Psoas muscle (tissue), 7 donors: ENCODE measurements at regions not wholly inside any gene's neighbourhood (a gene's known extent, or its start where the extent isn't known, plus 50 kb on each side); places are given as distances from the start of the nearest gene placed in this dataset.

Experiments used
- ATAC-seq, 4 donors: fragments of 200-7000 bp; cut with Tn5 transposase; one replicate each; pipeline ENCODE4 v1.9.1; 2020; ENCODE audit warnings: moderate library complexity in 3 of 4, mild to moderate bottlenecking in 2 of 4
- DNase-seq, 2 donors: peaks; one replicate each; pipeline ENCODE4 v3.0.0-alpha.2; 2020
- H3K27ac ChIP-seq: fragments of 200-600 bp; one replicate; pipeline ENCODE4 v1.8.0; 2022
- H3K27me3 ChIP-seq, 3 donors: fragments of 200-600 bp in 1 of 3; one replicate each; pipeline versions ENCODE4 v1.6.1 to v1.8.0; 2013 to 2022; ENCODE audit warnings: low read length in 2 of 3, mild to moderate bottlenecking in 2 of 3, moderate library complexity in 1 of 3; ENCODE audit not compliant: insufficient read depth in 3 of 3
- H3K36me3 ChIP-seq, 2 donors: fragments of 200-600 bp in 1 of 2; one replicate each; pipeline versions ENCODE4 v1.6.1 to v1.8.0; 2013 to 2022; ENCODE audit warnings: low read depth in 1 of 2, mild to moderate bottlenecking in 1 of 2, moderate library complexity in 1 of 2; ENCODE audit not compliant: insufficient read depth in 1 of 2
- H3K4me1 ChIP-seq: fragments of 200-600 bp; one replicate; pipeline ENCODE4 v1.8.0; 2022
- H3K4me3 ChIP-seq: fragments of 200-600 bp; one replicate; pipeline ENCODE4 v1.8.0; 2022; ENCODE audit warnings: mild to moderate bottlenecking
- H3K9me3 ChIP-seq: fragments of 200-600 bp; one replicate; pipeline ENCODE4 v1.8.0; 2022
- CTCF ChIP-seq: fragments of 200-600 bp; IDR thresholded peaks from one replicate; pipeline ENCODE4 v1.8.0; 2022; ENCODE audit warnings: antibody characterized with exemption
- WGBS, 3 donors: extraction: QIAGEN DNeasy Blood & Tissue Kit; methylation state at CpG; one replicate each; pipeline versions ENCODE4 v1.1.6 to v1.1.7; 2013; 5-methylcytosine and 5-hydroxymethylcytosine counted together
- intact Hi-C, 2 donors: fragments of 100-400 bp; cut with DNase I; formaldehyde crosslinking; loops; one replicate each; pipeline versions ENCODE4 v1.11.0 to v1.14.2; 2022
- donor health status: healthy with polysubstance abuse.
- donor health status: DM: no; HTN: no; CAD: no; lungs with moderate emphysema.
- donor health status: Bipolar disorder and iron deficiency.
- donor health status: healthy.
- donor health status: DM: yes; HTN: yes; CAD: no.
- donor health status: DM: no; HTN: no; CAD: no.
- donor health status: DM: yes; HTN: yes; CAD: no.

DNA sequence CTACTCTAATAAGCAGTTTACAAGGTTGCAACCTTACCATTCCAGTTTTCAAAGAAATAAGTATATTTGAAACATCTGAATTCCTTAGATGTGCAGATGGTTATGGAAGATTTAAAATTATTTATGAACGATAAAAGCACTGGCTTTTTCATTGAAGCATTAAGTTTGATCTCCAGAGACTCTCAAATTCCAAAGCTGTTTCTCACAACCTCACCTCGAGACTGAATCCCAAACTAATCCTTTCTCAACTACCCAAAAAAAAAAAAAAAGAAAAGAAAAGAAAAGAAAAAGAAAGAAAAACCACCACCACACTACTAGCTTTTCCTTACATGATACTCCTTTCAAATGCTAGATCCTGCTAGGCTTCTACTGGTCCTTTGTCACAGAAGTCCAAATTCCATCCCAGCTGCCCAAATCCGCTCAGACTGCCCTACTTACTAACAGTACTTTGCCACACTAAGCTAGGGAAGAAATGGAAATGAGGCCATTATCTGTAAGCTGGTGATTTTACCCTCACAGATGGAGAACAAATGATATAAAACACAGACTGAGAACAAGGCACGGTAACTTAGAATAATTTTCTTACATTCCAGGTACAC, 100.6 kb upstream of the CDK1 start:
- TF ChIP-seq CTCF = no peak
- no peak overlapping the region for H3K4me3 ChIP-seq
- no peak for DNase-seq
- 32 to 39% (median 34%) methylated on average over 4 of the region's 4 CpGs for WGBS, 3 donors
- no peaks in the 10 kb centered on the region for H3K36me3 ChIP-seq
- H3K27me3 ChIP-seq = no peaks in the 10 kb centered on the region
- H3K9me3 ChIP-seq = no peaks in the 10 kb centered on the region
- intact Hi-C loops = no loop called here
- no peak for ATAC-seq
- H3K4me1 ChIP-seq = no peaks in the 10 kb centered on the region
- H3K27ac ChIP-seq = no peak overlapping the region

DNA sequence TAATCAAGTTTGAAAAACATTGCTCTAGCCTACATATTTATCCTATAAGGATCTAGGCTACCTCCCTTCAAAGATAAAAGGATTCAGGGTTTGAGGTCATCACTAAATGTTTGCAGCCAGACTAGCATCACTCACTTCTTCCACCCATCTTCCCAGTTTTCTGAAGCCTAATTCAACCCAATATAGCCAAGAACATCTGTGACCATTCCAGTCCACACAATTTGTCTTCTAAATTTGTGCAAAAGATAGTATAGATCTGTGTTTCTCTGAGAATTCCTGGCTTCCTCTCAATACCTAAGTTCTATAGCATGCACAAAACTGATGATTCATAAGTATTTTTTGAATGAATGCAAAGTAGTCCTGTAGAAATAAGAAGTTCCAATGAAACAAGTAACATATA, 103.0 kb upstream of the CDK1 start:
- Histone ChIP-seq H3K36me3 (no peaks in the 10 kb centered on the region), H3K27me3 (no peaks in the 10 kb centered on the region), H3K9me3 (no peaks in the 10 kb centered on the region), H3K27ac (no peak overlapping the region), H3K4me1 (no peaks in the 10 kb centered on the region), H3K4me3 (no peak overlapping the region)
- DNase-seq (no peak), ATAC-seq (no peak)
- TF ChIP-seq CTCF = no peak
- intact Hi-C loops = no loop called here

- no peak for ATAC-seq
- no peak for TF ChIP-seq CTCF
- 75 to 81% (median 75%) methylated on average over 1 of the region's 1 CpG for WGBS, 3 donors
These were observed 108.8 kb upstream of the CDK1 start for GRCh38 chr10:60669501-60669900.

GRCh38 chr10:60666221-60666620, 112.1 kb upstream of the CDK1 start:
- H3K27me3 ChIP-seq = no peaks in the 10 kb centered on the region
- intact Hi-C loops = no loop called here
- H3K9me3 ChIP-seq = no peaks in the 10 kb centered on the region
- no peak overlapping the region for H3K27ac ChIP-seq
- 60 to 77% (median 64%) methylated on average over 2 of the region's 2 CpGs for WGBS, 3 donors
- no peak for TF ChIP-seq CTCF
- ATAC-seq (no peak), DNase-seq (no peak)
- H3K36me3 ChIP-seq = no peaks in the 10 kb centered on the region
- no peaks in the 10 kb centered on the region for H3K4me1 ChIP-seq
- H3K4me3 ChIP-seq = no peak overlapping the region

More at GRCh38 chr10:60669501-60669900, 108.8 kb upstream of the CDK1 start:
- intact Hi-C loops = no loop called here
- Histone ChIP-seq H3K27me3 (no peaks in the 10 kb centered on the region), H3K27ac (no peak overlapping the region), H3K9me3 (no peaks in the 10 kb centered on the region), H3K36me3 (no peaks in the 10 kb centered on the region), H3K4me1 (no peaks in the 10 kb centered on the region), H3K4me3 (no peak overlapping the region)
- no peak for DNase-seq

DNA sequence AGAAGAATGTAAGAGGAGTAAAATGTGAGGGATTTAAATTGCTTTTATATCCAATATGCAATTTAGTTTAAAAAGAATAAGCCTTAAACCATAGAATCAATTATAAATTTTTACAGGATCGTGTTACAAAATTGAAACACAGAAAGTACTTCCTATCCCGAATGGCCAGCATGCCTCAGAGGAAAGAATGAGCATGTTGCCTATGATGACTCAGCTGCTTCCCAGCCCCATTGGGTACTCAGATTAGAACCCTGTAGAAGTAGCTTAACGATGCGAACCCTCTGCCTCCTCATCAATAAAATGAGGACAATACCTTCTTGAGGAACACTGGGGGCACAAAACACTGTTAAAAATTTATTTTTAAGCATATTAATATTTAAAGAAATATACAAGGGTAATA, 113.4 kb upstream of the CDK1 start:
- H3K9me3 ChIP-seq = no peaks in the 10 kb centered on the region
- H3K36me3 ChIP-seq = no peaks in the 10 kb centered on the region
- H3K4me3 ChIP-seq = no peak overlapping the region
- intact Hi-C loops = no loop called here
- H3K27me3 ChIP-seq = no peaks in the 10 kb centered on the region
- no peaks in the 10 kb centered on the region for H3K4me1 ChIP-seq
- ATAC-seq = no peak
- WGBS, 3 donors = 23 to 36% (median 33%) methylated on average over 4 of the region's 4 CpGs
- no peak for TF ChIP-seq CTCF
- no peak overlapping the region for H3K27ac ChIP-seq
- DNase-seq = no peak
